NCI-H146 treated with DMSO at 0.1 percent for 48 hours (cell line): ENCODE measurements at regions not wholly inside any gene's neighbourhood (a gene's known extent, or its start where the extent isn't known, plus 50 kb on each side); places are given as distances from the start of the nearest gene placed in this dataset.

Source experiments
- DNase-seq: peaks from one replicate; lab custom pipeline; 2025; ENCODE audit not compliant: unreplicated experiment; lab: John Stamatoyannopoulos, UW

DNA sequence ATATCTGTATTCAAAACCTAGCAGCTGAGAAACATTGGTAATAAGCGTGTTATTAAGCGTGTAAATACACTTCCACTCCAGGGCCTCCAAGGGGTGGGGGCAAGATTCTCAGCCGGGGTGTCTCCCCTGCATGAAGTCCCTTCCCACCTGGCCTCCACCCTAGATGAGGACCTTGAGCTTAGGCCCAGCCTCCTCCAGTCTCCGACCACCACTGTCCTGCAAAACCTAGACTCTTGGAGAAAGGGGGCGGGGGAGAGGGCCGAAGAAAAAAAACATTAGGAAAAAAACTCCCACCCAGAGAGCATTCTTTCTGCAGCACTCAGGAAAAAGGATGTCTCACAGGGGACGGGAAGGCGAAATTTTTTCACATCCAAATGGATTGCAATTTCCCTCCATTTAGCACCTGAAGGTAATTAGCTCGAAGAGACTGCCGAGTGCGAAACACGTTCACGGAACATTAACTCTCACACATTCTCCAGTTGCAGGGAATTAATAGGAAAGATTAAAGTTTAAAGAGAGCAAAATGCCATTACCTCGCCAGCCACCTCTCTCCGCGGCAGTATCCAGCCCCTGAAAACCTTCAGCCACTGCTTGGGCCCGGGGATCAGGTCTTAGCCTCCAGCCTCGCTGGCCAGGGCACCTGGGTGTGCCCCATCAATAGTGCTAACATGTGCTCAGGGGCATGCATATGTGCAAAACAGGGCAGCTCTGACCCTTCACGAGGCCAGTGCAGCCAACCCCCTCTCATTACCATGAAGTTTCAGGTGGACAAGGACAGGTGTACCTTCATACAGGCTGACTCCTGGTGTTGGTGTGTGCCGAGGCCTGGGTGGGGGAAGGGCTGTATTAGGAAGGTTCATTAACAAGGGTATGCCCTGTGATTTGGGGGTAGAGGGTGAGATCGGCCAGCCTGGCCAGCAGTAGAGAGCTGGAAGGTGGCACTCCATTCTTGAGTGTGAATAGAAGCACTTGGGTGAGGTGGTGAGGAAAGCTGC, 77.2 kb downstream of the HIF1AN start:
- no peak for DNase-seq

GRCh38 chr10:100613846-100614245, 78.1 kb downstream of the HIF1AN start:
- DNase-seq: no peak

GRCh38 chr10:100614429-100615095, 78.8 kb downstream of the HIF1AN start:
- DNase-seq: no peak

DNA sequence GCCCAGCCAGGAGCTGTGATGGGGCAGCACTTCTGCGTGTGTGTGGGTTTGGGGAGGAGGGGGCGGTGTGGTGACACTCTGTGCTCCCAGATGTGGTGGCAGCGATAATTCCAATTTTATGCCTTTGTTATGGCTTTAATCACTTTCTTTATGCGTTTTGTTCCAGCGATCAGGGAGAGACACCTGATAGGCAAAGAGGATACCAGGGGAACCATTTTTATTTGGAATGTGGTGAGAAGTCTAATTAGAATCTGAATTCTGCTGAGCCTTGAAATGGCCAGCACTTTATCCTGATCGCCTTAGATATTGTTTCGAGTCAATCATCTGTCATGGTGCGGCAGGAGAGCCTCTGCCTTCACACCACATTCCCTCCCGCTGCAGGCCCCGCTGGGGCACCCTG, 79.5 kb downstream of the HIF1AN start:
- DNase-seq: no peak

- no peak for DNase-seq
Measured at GRCh38 chr10:100615908-100616307, 80.2 kb downstream of the HIF1AN start.

DNA sequence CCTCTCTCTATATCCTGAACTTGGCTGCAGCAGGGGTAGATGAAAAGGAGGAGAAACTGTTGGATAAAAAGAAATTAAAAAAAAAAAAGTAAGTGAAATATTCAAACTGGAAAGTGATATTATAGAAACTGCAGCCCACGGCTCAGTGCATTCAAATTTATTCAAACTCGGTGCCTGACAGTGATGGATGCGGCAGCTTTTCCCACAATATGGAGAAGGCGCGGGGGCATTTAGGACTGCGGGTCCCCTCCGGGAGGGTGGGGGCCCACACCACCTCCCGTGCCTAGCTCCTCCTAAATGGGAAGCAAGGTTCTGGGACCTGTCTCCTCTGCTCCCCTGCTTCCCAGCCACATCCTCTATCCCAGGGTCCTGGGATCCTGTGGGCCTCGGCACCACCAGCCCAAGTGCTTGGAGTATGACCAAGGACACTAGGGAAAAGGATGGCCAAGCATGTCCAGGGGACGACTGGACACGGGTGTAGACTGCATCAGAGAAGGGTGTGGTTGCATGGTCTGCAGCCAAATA, 82.4 kb downstream of the HIF1AN start:
- DNase-seq: no peak

GRCh38 chr10:100618632-100619255, 83.0 kb downstream of the HIF1AN start:
- DNase-seq: no peak

GRCh38 chr10:100620087-100620835, 84.5 kb downstream of the HIF1AN start:
- DNase-seq: no peak

- DNase-seq: no peak
Measured at GRCh38 chr10:100621360-100622205, 85.8 kb downstream of the HIF1AN start.

DNA sequence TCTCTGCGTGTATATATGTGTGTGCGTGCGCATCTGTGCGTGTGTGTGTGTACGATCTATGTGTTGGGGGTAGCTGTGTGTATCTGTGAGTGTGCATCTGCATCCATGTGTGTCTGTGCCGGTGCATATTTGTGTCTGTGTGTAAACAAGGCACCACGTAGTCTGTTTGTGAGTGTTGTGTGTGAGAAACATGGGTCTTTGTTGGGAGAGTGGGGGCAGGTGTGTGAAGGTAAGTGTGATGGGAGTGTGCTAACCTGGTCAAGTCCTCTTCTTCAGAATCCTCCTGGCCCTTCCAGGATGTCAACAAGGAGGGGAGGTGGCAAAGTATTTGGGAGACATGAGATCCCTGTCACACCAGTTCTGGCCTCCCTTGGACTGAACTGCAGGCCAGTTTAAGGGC, 87.2 kb downstream of the HIF1AN start:
- DNase-seq: no peak

- no peak for DNase-seq
Measured at GRCh38 chr10:100623521-100624230, 87.9 kb downstream of the HIF1AN start.

GRCh38 chr10:100624298-100624697, 88.6 kb downstream of the HIF1AN start:
- DNase-seq: no peak

GRCh38 chr10:100625816-100626215, 90.1 kb downstream of the HIF1AN start:
- no peak for DNase-seq

DNA sequence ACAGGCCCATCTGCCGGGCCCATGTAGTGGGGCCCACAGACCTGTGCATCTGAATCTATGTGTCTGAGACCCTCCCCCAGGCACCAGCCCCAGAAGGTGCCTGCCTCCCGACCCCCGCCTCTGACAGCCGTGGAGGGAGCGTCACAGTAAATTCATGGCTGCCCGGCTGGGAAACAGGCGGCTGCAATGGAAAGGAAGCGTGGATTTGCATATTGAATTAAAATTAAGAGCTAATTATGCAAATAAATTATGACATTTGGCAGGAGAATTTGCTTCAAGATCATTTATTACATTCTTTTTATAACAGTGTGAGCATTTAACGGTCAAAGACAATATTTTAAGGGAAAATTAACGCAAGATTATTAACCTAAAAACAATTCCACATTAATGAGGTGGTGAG, 92.3 kb downstream of the HIF1AN start:
- no peak for DNase-seq

DNA sequence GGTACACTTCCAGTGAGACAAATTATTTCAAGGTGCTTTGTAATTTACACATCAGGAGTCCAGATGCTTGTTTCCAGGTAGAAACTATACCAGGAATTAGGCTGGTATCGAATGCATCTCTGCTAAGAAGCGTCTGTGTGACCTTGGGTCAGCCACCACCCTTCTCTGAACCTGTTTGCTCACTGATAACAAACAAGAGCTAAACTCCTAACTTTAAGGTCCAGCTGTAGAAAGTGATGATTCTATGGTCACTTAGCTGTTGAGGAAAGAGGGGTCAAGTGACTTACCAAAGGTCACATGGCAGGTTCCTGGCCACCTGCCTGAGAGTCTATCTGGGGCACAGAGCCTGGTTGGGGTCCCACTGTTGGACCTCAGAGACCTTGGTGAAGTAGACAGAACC, 95.4 kb downstream of the HIF1AN start:
- no peak for DNase-seq

DNA sequence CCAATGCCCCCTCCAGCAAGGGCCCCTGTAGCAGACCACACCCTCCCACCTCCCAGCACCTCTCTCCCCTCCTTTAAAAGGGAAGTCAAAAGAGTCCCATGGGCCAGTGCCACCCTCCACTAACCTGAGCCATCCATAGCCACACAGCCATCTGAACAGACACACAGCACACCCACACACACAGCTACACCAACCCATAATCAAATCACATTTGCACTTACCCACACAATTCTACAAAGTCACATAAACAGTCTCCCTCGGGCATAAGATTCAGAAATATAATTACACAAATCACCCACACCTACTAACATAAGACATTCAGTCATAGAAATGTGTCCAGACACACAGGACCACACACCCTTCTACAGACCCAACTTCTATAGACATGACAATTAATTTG, 96.3 kb downstream of the HIF1AN start:
- no peak for DNase-seq

- no peak for DNase-seq
Measured at GRCh38 chr10:100634034-100634433, 98.3 kb downstream of the HIF1AN start.

DNA sequence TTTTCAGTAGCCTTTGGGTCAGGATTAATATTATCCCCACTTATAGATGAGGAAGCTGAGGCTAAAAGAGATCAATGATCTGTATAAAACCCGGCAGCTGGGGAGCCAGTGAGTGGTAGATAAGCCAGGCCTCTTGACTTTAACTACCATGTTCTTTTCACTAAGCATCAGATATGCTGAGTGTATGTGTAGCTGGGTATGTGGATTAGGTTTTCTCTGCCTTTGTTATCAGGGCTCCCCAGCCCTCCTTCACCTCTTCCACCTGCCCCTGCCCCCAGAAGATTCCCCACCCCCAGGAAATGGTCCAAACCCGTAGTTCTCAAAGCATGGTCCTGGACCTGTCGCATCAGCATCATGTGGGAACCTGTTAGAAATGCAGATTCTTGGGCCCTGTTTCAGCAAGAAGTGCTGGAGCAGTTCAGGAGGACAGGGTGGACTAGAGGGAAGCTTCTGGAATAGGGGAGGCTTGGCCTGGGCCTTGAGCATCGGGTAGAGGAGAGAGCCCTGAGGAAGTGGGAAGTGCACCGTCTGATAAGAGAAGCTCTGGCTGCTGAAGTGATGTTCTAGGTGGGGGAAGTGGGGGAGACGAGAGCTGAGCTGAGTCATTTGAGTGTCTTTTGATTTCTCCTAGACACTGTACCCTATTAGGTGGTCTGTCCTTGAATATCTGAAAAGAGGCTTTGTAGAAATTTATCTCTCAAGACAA, 101.3 kb downstream of the HIF1AN start:
- no peak for DNase-seq

GRCh38 chr10:100637785-100638184, 102.0 kb downstream of the HIF1AN start:
- DNase-seq: no peak
